Ishikawa (cell line): ENCODE measurements at regions not wholly inside any gene's neighbourhood (a gene's known extent, or its start where the extent isn't known, plus 50 kb on each side); places are given as distances from the start of the nearest gene placed in this dataset.

Experiments used
- EGR1 ChIP-seq: IDR thresholded peaks from 2 replicates; pipeline ENCODE4 v1.6.1; 2012
- EP300 ChIP-seq: IDR thresholded peaks from 2 replicates; pipeline ENCODE4 v1.6.1; 2012; ENCODE audit warnings: borderline replicate concordance
- NFIC ChIP-seq: IDR thresholded peaks from 2 replicates; pipeline ENCODE4 v1.6.1; 2012
- YY1 ChIP-seq: IDR thresholded peaks from 2 replicates; pipeline ENCODE4 v1.6.1; 2012; ENCODE audit warnings: low read depth
- TF ChIP-seq, protein P1 (sequence below): IDR thresholded peaks from 2 replicates; pipeline ENCODE4 v1.6.1; 2012; ENCODE audit warnings: low read depth, mild to moderate bottlenecking

GRCh38 chr11:25891960-25892359, 440.0 kb upstream of the ANO3 start:
- TF ChIP-seq NFIC (no peak), EP300 (no peak), EGR1 (no peak), YY1 (no peak)
- TF ChIP-seq, protein P1, sequence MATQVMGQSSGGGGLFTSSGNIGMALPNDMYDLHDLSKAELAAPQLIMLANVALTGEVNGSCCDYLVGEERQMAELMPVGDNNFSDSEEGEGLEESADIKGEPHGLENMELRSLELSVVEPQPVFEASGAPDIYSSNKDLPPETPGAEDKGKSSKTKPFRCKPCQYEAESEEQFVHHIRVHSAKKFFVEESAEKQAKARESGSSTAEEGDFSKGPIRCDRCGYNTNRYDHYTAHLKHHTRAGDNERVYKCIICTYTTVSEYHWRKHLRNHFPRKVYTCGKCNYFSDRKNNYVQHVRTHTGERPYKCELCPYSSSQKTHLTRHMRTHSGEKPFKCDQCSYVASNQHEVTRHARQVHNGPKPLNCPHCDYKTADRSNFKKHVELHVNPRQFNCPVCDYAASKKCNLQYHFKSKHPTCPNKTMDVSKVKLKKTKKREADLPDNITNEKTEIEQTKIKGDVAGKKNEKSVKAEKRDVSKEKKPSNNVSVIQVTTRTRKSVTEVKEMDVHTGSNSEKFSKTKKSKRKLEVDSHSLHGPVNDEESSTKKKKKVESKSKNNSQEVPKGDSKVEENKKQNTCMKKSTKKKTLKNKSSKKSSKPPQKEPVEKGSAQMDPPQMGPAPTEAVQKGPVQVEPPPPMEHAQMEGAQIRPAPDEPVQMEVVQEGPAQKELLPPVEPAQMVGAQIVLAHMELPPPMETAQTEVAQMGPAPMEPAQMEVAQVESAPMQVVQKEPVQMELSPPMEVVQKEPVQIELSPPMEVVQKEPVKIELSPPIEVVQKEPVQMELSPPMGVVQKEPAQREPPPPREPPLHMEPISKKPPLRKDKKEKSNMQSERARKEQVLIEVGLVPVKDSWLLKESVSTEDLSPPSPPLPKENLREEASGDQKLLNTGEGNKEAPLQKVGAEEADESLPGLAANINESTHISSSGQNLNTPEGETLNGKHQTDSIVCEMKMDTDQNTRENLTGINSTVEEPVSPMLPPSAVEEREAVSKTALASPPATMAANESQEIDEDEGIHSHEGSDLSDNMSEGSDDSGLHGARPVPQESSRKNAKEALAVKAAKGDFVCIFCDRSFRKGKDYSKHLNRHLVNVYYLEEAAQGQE = no peak
